ENCODE measurements at regions not wholly inside any gene's neighbourhood (a gene's known extent, or its start where the extent isn't known, plus 50 kb on each side); places are given as distances from the start of the nearest gene placed in this dataset.

- TF ChIP-seq UBTF (CRISPR knock-in tag; IDR thresholded peaks at IDR 0.05) (no peak), PAXIP1 (CRISPR knock-in tag; conservative IDR thresholded peaks at IDR 0.05) (0 out of 2 replicates have a peak, but pooled peaks have one; percentile 31), ZNF543 (CRISPR knock-in tag; IDR thresholded peaks at IDR 0.05) (no peak), KAT2B (IDR thresholded peaks at IDR 0.05; ENCODE audit: borderline replicate concordance, low read depth, low read length) (0 out of 2 replicates have a peak, but pooled peaks have one; percentile 31), MAZ (IDR thresholded peaks at IDR 0.05; ENCODE audit: borderline replicate concordance, low read depth, low read length) (no peak), MAZ (CRISPR knock-in tag; IDR thresholded peaks at IDR 0.05; ENCODE audit: low read depth) (no peak), SOX13 (IDR thresholded peaks at IDR 0.05) (no peak), SOX13 (CRISPR knock-in tag; conservative IDR thresholded peaks at IDR 0.05 in 1 of 2, IDR thresholded peaks at IDR 0.05 in 1 of 2) (0 out of 4 replicates have a peak, but pooled peaks of 1 of the 2 experiments have one; percentile 48), ZNF850 (CRISPR knock-in tag; conservative IDR thresholded peaks at IDR 0.05) (no peak), ELF1 (CRISPR knock-in tag; IDR thresholded peaks at IDR 0.05) (0 out of 2 replicates have a peak, but pooled peaks have one; percentile 26), NR2F6 (IDR thresholded peaks at IDR 0.05) (peak; percentile 54; the same call in 1 of the 2 replicates), NR2F6 (CRISPR knock-in tag; IDR thresholded peaks at IDR 0.05) (peak; percentile 14; the same call in 1 of the 2 replicates), GATAD2A (CRISPR knock-in tag; IDR thresholded peaks at IDR 0.05) (peak; percentile 63; the same call in 1 of the 2 replicates), KLF11 (CRISPR knock-in tag; IDR thresholded peaks at IDR 0.05) (no peak), BCL6 (CRISPR knock-in tag; IDR thresholded peaks at IDR 0.05) (peak; percentile 70), ZZZ3 (CRISPR knock-in tag; IDR thresholded peaks at IDR 0.05; ENCODE audit: borderline replicate concordance) (no peak), POGZ (CRISPR knock-in tag; IDR thresholded peaks at IDR 0.05) (peak; percentile 46; the same call in 1 of the 2 replicates), MIXL1 (CRISPR knock-in tag; IDR thresholded peaks at IDR 0.05) (no peak), PITX1 (CRISPR knock-in tag; IDR thresholded peaks at IDR 0.05) (no peak; the same call in 1 of the 2 replicates), ZNF354B (CRISPR knock-in tag; IDR thresholded peaks at IDR 0.05) (no peak), ATF2 (CRISPR knock-in tag; IDR thresholded peaks at IDR 0.05) (no peak), SAP130 (CRISPR knock-in tag; IDR thresholded peaks at IDR 0.05; ENCODE audit: low read depth) (peak; percentile 44; the same call in 1 of the 2 replicates), HMG20B (CRISPR knock-in tag; conservative IDR thresholded peaks at IDR 0.05) (0 out of 2 replicates have a peak, but pooled peaks have one; percentile 28), ZEB1 (IDR thresholded peaks at IDR 0.05; ENCODE audit: insufficient replicate concordance, low read depth) (peak; percentile 60)
- TF ChIP-seq, protein P1, sequence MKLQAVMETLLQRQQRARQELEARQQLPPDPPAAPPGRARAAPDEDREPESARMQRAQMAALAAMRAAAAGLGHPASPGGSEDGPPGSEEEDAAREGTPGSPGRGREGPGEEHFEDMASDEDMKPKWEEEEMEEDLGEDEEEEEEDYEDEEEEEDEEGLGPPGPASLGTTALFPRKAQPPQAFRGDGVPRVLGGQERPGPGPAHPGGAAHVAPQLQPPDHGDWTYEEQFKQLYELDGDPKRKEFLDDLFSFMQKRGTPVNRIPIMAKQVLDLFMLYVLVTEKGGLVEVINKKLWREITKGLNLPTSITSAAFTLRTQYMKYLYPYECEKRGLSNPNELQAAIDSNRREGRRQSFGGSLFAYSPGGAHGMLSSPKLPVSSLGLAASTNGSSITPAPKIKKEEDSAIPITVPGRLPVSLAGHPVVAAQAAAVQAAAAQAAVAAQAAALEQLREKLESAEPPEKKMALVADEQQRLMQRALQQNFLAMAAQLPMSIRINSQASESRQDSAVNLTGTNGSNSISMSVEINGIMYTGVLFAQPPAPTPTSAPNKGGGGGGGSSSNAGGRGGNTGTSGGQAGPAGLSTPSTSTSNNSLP (IDR thresholded peaks at IDR 0.05; ENCODE audit: low read depth, low read length) = 0 out of 2 replicates have a peak, but pooled peaks have one; percentile 48
These were observed 253.0 kb downstream of the DAD1 start (continued) for GRCh38 chr14:22336031-22336430.

Data from HepG2 (cell line).